ENCODE measurements at regions not wholly inside any gene's neighbourhood (a gene's known extent, or its start where the extent isn't known, plus 50 kb on each side); places are given as distances from the start of the nearest gene placed in this dataset.

DNA sequence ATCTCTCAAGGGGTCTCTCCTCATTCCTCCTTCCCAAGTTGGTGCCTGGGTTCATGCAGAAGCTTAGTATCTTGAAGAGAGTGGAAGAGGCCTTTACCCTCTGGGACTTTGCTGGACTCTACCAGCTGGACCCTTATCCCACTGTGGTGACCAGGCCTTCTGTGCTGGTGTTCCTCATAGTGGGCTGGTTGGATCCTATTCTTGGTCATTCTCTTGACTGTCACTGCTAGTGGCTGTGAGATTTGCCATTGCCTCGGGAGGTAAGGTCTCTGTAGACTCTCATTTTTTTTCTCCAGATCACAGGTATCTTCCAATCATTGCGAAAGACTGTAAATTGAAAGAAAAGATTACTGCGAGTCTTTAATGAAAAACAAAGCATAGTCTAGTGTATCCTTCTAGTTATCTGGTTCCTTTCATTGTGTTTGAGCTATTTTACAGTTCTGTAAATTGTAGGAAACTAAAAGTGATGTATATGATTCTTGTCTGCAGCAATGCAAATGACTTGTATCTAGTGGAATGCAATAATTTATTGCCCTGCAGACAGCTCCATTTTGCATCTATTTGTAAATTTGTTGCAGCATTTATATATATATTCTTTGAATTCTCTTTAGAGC, 217.9 kb downstream of the AEBP2 start:
- no peak for TF ChIP-seq CTCF (IDR thresholded peaks at IDR 0.05)
- no peak overlapping the region for H3K4me3 ChIP-seq (ENCODE audit: low read depth, low read length)
- no peaks in the 10 kb centered on the region for H3K4me1 ChIP-seq
- H3K79me2 ChIP-seq, result no peaks in the 10 kb centered on the region
- no peak overlapping the region for H2AFZ ChIP-seq
- H3K4me2 ChIP-seq (ENCODE audit: low read length), result no peak overlapping the region
- no peaks in the 10 kb centered on the region for H3K36me3 ChIP-seq (ENCODE audit: control insufficient read depth, insufficient read depth, low read length)
- no peaks in the 10 kb centered on the region for H3K27me3 ChIP-seq (ENCODE audit: control insufficient read depth, insufficient read depth, low read length)
- H3K27ac ChIP-seq, result no peak overlapping the region
- H3K9ac ChIP-seq, result no peak overlapping the region
- no peaks in the 10 kb centered on the region for H3K9me3 ChIP-seq (ENCODE audit: control insufficient read depth, low read length)

GRCh38 chr12:19657732-19658130, 218.4 kb downstream of the AEBP2 start:
- no peak overlapping the region for H3K4me2 ChIP-seq (ENCODE audit: low read length)
- H2AFZ ChIP-seq, result no peak overlapping the region
- no peak overlapping the region for H3K9ac ChIP-seq

DNA sequence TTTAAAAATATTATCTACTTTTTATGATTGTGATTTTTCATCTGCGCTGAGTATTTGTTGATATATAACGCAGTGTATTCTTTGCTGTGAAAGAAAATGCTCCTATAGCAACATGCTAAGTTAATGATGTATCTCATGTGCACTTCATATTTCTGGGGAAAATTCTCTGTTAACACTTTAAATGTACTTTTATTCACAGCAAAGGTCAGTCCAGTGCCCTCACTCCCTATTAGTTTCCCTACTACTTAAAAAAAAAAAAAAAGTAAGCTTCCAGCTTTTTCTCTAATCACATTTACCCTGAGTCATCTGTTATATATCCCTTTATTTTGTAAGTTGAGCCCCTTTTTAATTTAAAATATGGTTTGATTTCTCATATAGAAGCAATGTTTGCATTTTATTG, 219.8 kb downstream of the AEBP2 start:
- no peaks in the 10 kb centered on the region for H3K4me1 ChIP-seq
- no peak for TF ChIP-seq CTCF (IDR thresholded peaks at IDR 0.05)
- H3K27ac ChIP-seq, result no peak overlapping the region
- no peak overlapping the region for H3K4me2 ChIP-seq (ENCODE audit: low read length)
- H3K9me3 ChIP-seq (ENCODE audit: control insufficient read depth, low read length), result no peaks in the 10 kb centered on the region
- H3K27me3 ChIP-seq (ENCODE audit: control insufficient read depth, insufficient read depth, low read length), result no peaks in the 10 kb centered on the region
- no peak overlapping the region for H2AFZ ChIP-seq
- no peak overlapping the region for H3K4me3 ChIP-seq (ENCODE audit: low read depth, low read length)
- no peaks in the 10 kb centered on the region for H3K36me3 ChIP-seq (ENCODE audit: control insufficient read depth, insufficient read depth, low read length)
- H3K79me2 ChIP-seq, result no peaks in the 10 kb centered on the region
- H3K9ac ChIP-seq, result no peak overlapping the region

More at GRCh38 chr12:19657732-19658130, 218.4 kb downstream of the AEBP2 start:
- H3K4me1 ChIP-seq, result no peaks in the 10 kb centered on the region
- H3K79me2 ChIP-seq, result no peaks in the 10 kb centered on the region
- no peaks in the 10 kb centered on the region for H3K36me3 ChIP-seq (ENCODE audit: control insufficient read depth, insufficient read depth, low read length)
- no peaks in the 10 kb centered on the region for H3K9me3 ChIP-seq (ENCODE audit: control insufficient read depth, low read length)
- no peaks in the 10 kb centered on the region for H3K27me3 ChIP-seq (ENCODE audit: control insufficient read depth, insufficient read depth, low read length)
- H3K27ac ChIP-seq, result no peak overlapping the region
- H3K4me3 ChIP-seq (ENCODE audit: low read depth, low read length), result no peak overlapping the region
- no peak for TF ChIP-seq CTCF (IDR thresholded peaks at IDR 0.05)

DNA sequence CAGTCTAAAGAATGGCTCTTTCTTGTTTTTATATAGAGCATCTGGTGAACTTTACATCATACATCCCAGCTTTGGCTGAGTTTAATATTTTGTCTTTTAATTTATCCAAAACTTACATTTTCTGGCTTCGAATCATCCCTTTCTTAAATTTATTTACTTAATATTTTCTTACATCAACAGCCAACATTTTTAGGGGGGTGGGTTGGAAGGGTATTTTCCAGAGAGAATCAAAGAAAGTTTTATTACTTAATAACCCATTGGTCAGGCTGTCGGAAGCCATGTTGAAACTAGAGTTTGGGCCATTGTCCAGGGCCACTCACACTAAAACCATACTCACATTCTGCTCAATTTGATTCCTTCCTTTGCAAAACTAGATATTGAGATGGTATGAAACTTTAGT, 220.2 kb downstream of the AEBP2 start:
- no peaks in the 10 kb centered on the region for H3K27me3 ChIP-seq (ENCODE audit: control insufficient read depth, insufficient read depth, low read length)
- no peak for TF ChIP-seq CTCF (IDR thresholded peaks at IDR 0.05)
- H3K4me3 ChIP-seq (ENCODE audit: low read depth, low read length), result no peak overlapping the region
- H3K4me1 ChIP-seq, result no peaks in the 10 kb centered on the region
- H3K79me2 ChIP-seq, result no peaks in the 10 kb centered on the region
- H3K27ac ChIP-seq, result no peak overlapping the region
- no peak overlapping the region for H2AFZ ChIP-seq
- no peaks in the 10 kb centered on the region for H3K36me3 ChIP-seq (ENCODE audit: control insufficient read depth, insufficient read depth, low read length)
- H3K4me2 ChIP-seq (ENCODE audit: low read length), result no peak overlapping the region
- no peak overlapping the region for H3K9ac ChIP-seq
- H3K9me3 ChIP-seq (ENCODE audit: control insufficient read depth, low read length), result no peaks in the 10 kb centered on the region

All from parathyroid adenoma (tissue), 2 donors.